Right lobe of liver (tissue), 4 donors: ENCODE measurements at regions not wholly inside any gene's neighbourhood (a gene's known extent, or its start where the extent isn't known, plus 50 kb on each side); places are given as distances from the start of the nearest gene placed in this dataset.

ENCODE experiments used
- CTCF ChIP-seq, 4 donors: fragments of 200-600 bp in 3 of 4; fragments of 450-650 bp in 1 of 4; IDR thresholded peaks; one replicate each; pipeline versions ENCODE4 v1.5.1 to v1.8.0; 2016 to 2022; ENCODE audit warnings: antibody characterized with exemption in 4 of 4, mild to moderate bottlenecking in 2 of 4
- POLR2A ChIP-seq: fragments of 450-650 bp; IDR thresholded peaks from one replicate; pipeline ENCODE4 v1.6.1; 2017; ENCODE audit warnings: antibody characterized with exemption, mild to moderate bottlenecking
- donor health status: DM: no; HTN: no; CAD: no.
- donor health status: DM: no; HTN: no; CAD: no.
- donor health status: DM: no; HTN: yes; CAD: no.

GRCh38 chr6:81844686-81845085 lies 92.2 kb upstream of the TENT5A start:
- no peak for TF ChIP-seq CTCF (IDR thresholded peaks at IDR 0.05)
- no peak for TF ChIP-seq POLR2A
